GM12878 (cell line): ENCODE measurements at regions not wholly inside any gene's neighbourhood (a gene's known extent, or its start where the extent isn't known, plus 50 kb on each side); places are given as distances from the start of the nearest gene placed in this dataset.

Source experiments
- CEBPB ChIP-seq, 2 experiments: fragments of 150-350 bp in 1 of 2; IDR thresholded peaks; 2 replicates each; pipeline ENCODE4 v1.6.1; 2012 to 2014; ENCODE audit warnings: low read depth in 2 of 2, low read length in 2 of 2, borderline replicate concordance in 1 of 2, inconsistent platforms in 1 of 2
- HDGF ChIP-seq: fragments of 450-650 bp; IDR thresholded peaks from 2 replicates; pipeline ENCODE4 v1.6.1; 2016; ENCODE audit warnings: antibody characterized with exemption
- MTA2 ChIP-seq: fragments of 450-650 bp; IDR thresholded peaks from 2 replicates; pipeline ENCODE4 v1.6.1; 2016; ENCODE audit warnings: low read depth, mild to moderate bottlenecking, moderate library complexity
- POLR2AphosphoS5 ChIP-seq: IDR thresholded peaks from 2 replicates; pipeline ENCODE4 v1.6.1; 2011; ENCODE audit warnings: mild to moderate bottlenecking, low read length, inconsistent platforms
- RAD21 ChIP-seq: IDR thresholded peaks from 2 replicates; pipeline ENCODE4 v1.6.1; 2011; ENCODE audit warnings: mild to moderate bottlenecking, low read depth, low read length, moderate library complexity; ENCODE audit not compliant: insufficient read depth
- REST ChIP-seq: IDR thresholded peaks from 2 replicates; pipeline ENCODE4 v1.6.1; 2012; ENCODE audit warnings: mild to moderate bottlenecking, low read depth, low read length
- TF ChIP-seq, protein P1 (sequence below), 3 experiments: IDR thresholded peaks in 2 of 3; conservative IDR thresholded peaks in 1 of 3; 2 replicates each; pipeline ENCODE4 v1.5.1; 2011; ENCODE audit warnings: low read depth in 3 of 3, low read length in 3 of 3, mild to moderate bottlenecking in 3 of 3, control low read depth in 2 of 3, moderate library complexity in 2 of 3, inconsistent platforms in 1 of 3, mixed read lengths in 1 of 3; ENCODE audit not compliant: control insufficient read depth in 2 of 3, insufficient read depth in 1 of 3; ENCODE audit errors: extremely low read depth in 1 of 3

DNA sequence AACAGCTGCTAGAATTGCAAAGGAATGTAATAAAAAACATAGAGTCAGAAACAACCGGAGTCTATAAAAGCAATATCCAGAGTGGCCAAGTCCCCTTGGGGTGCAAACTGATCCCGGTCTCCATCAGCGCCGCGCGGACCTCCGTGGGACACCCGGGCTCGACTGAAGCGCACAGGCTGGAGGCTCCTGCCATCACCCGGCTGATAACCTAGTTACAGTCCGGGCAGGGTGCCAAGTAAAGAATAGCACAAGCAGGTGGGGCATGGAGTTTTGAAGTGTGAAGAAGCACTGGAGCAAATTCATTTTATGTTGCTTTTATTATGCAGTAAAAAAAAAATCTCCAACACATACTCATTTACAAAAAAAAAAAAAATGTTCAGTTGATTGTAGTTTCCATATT lies 205.1 kb upstream of the GMDS start:
- TF ChIP-seq REST = no peak
- no peak for TF ChIP-seq HDGF
- TF ChIP-seq POLR2AphosphoS5 = no peak
- TF ChIP-seq RAD21 = no peak
- TF ChIP-seq CEBPB (IDR thresholded peaks at IDR 0.05; ENCODE audit: borderline replicate concordance in 1 of 2, low read depth in 2 of 2, low read length in 2 of 2) = no peak
- TF ChIP-seq MTA2 = no peak
- TF ChIP-seq, protein P1, sequence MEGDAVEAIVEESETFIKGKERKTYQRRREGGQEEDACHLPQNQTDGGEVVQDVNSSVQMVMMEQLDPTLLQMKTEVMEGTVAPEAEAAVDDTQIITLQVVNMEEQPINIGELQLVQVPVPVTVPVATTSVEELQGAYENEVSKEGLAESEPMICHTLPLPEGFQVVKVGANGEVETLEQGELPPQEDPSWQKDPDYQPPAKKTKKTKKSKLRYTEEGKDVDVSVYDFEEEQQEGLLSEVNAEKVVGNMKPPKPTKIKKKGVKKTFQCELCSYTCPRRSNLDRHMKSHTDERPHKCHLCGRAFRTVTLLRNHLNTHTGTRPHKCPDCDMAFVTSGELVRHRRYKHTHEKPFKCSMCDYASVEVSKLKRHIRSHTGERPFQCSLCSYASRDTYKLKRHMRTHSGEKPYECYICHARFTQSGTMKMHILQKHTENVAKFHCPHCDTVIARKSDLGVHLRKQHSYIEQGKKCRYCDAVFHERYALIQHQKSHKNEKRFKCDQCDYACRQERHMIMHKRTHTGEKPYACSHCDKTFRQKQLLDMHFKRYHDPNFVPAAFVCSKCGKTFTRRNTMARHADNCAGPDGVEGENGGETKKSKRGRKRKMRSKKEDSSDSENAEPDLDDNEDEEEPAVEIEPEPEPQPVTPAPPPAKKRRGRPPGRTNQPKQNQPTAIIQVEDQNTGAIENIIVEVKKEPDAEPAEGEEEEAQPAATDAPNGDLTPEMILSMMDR (IDR thresholded peaks at IDR 0.05 in 2 of 3, conservative IDR thresholded peaks at IDR 0.05 in 1 of 3; ENCODE audit: control insufficient read depth in 2 of 3, extremely low read depth in 1 of 3, insufficient read depth in 1 of 3, low read depth in 3 of 3, low read length in 3 of 3) = no peak
